GM18505 (cell line): ENCODE measurements at regions not wholly inside any gene's neighbourhood (a gene's known extent, or its start where the extent isn't known, plus 50 kb on each side); places are given as distances from the start of the nearest gene placed in this dataset.

Experiments
- ATAC-seq: cut with Tn5 transposase; IDR thresholded peaks from one replicate; pipeline ENCODE4 v1.9.1; 2021; ENCODE audit not compliant: unreplicated experiment
- POLR2A ChIP-seq: IDR thresholded peaks from 4 replicates; pipeline ENCODE4 v1.6.1; 2011; ENCODE audit warnings: borderline replicate concordance; ENCODE audit not compliant: insufficient read depth, insufficient read length; ENCODE audit errors: extremely low read depth

DNA sequence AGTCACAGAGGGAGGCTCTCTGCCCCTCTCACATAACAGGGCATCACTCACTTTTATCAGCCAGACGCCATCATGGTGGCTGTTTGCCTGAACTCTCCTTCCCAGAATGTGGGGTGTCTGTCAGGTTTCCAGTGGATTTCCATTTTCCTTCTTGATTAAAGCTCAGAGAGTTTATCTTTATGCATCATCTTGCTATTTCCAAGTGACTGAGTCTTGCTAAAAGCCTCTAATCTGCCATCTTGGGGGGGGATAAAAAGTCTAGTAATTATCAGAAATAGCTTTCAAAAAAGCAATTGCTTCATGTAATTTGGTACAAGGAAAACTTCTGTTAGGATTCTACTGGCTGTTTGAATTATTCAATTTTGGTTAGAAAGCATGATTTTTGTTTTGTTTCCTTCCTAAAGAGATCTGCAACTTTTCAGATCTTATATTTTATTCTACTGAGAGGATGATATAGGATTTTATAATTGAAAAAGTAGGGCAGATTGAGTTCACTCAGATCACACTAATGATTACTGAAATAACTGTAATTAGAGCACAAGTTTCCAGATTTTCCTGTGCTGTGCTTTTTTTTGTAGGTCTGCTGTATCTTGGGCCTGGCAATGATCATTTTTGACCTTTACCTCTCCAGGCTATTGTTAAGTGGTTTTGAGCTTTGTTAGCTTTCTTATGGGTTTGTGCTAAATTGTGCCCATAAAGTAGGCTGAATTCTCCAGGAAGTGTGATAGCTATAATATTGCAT is 661.5 kb downstream of the TLE4 start:
- no peak for ATAC-seq
- no peak for TF ChIP-seq POLR2A

GRCh38 chr9:80231318-80232236 is 659.8 kb downstream of the TLE4 start:
- no peak for TF ChIP-seq POLR2A
- no peak for ATAC-seq

DNA sequence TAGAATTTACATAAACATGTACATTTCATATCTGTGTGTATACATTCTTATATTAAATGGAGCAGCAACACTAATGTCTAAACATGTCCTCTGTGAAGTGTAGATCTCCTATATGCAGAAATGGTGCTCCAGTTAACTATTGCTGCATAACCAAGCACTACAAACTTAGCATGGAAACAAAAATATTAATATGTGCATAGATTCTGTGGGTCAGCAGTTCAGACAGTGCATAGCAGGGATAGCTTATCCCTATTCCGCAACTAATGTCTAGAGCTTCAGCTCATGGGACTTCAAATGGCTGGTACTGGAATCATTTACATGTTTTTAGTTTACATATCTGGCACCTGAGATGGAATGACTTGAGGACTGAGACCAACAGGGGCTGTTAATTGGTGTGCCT is 652.1 kb downstream of the TLE4 start:
- no peak for TF ChIP-seq POLR2A
- ATAC-seq: no peak

DNA sequence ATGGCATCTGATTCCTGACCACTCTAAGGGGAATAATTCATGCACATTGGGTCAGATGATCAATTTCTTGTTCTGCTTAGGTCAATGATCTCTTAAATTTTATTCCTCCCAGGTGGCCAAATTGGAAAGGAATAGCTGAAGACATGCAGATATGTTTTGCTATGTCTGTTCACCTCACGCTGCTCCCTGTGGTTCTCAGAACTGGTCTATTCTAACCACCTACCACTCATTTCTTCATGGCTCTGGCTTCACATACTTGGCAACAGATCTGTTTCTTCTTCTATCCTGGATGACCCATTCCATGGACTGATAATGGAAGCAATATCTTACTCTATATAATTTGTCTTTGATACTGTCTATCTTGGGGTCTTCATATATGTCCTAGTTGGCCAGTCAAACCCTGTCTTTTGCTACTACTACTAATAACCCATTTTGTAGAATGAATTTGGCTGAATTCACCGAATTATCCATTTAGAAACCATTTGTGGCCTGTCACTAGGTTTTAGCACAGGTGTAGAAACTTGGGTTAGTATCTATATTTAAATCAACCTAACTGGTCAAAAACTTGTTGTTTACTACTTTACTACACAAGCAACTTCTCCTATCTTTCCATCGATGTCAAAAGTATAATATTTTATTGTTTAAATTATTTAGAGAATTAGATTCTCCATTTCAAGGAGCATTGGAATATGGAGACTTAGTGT is 650.9 kb downstream of the TLE4 start:
- no peak for TF ChIP-seq POLR2A
- ATAC-seq: no peak

DNA sequence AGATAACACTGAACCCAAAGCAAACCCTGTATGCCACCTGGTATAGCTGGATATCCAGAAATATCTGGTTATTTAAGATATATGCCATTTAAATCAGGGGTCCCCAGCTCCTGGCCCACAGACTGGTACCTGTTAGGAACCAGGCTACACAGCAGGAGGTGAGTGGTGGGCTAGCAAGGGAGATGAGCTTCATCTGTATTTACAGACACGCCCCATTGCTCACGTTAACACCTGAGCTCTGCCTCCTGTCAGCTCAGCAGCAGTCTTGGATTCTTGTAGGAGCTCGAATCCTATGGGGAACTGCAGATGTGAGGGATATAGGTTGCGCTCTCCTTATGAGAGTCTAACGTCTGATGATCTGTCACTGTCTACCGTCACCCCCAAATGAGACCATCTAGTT is 646.6 kb downstream of the TLE4 start:
- TF ChIP-seq POLR2A: no peak

GRCh38 chr9:80213613-80214012 is 641.8 kb downstream of the TLE4 start:
- no peak for ATAC-seq
- TF ChIP-seq POLR2A: no peak

More for the DNA sequence above, 646.6 kb downstream of the TLE4 start:
- no peak for ATAC-seq

DNA sequence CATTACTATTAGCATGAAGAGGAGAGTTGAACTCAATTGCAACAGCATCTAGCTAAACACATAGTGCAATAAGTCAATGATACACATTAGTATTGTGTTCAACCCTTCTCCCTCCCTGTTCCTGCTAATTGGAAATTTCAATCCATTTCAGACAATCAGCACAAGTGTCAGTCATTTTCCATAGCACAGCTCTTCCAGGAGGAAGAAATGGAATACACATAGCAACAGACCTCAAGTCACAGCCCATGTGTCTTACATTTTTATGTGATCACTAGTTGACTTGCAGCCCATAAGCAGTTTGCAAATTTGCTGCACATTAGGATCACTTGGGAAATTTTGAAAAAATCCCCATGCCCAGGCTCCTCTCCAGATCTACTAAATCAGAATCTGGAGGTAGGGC is 636.9 kb downstream of the TLE4 start:
- TF ChIP-seq POLR2A: no peak
- ATAC-seq: no peak

DNA sequence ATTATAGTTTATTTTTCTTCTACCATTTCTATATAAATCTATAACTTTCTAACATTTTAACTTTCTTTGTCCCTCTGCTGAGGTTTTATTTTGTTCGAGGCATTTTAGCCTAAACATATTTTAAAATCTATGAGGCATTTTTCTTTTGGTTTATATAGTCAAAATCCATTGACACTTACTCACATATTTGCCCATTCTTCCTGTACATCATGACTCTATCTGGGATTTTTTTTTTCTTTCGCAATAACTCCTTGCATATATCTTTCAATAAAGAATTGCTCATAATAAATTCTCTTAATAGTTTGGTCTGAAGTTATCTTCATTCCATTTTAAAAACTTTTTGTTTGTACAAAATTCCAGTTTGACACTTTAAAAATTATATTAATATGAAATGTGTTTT is 632.3 kb downstream of the TLE4 start:
- no peak for TF ChIP-seq POLR2A
- no peak for ATAC-seq

GRCh38 chr9:80197661-80198060 is 625.9 kb downstream of the TLE4 start:
- no peak for TF ChIP-seq POLR2A
- ATAC-seq: no peak

DNA sequence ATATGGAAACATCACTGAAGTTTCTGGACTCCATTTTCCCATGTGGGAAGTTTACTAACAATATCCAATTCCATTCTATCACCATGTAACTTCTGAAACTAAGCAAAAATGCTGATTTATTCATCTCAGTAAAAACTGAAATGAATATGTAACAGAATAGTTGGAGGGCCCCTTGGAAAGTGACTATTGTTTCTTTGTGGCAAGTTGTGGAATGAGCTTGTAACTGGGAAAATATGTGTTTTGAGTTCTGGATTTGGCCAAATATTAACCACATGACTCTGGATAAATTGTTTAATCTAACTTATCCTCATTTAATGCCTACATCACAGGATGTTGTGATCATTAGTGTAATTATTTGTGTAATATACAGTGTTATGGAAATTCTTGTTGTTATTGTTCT is 619.3 kb downstream of the TLE4 start:
- TF ChIP-seq POLR2A: no peak
- ATAC-seq: no peak

GRCh38 chr9:80188579-80188978 is 616.8 kb downstream of the TLE4 start:
- no peak for TF ChIP-seq POLR2A
- no peak for ATAC-seq

DNA sequence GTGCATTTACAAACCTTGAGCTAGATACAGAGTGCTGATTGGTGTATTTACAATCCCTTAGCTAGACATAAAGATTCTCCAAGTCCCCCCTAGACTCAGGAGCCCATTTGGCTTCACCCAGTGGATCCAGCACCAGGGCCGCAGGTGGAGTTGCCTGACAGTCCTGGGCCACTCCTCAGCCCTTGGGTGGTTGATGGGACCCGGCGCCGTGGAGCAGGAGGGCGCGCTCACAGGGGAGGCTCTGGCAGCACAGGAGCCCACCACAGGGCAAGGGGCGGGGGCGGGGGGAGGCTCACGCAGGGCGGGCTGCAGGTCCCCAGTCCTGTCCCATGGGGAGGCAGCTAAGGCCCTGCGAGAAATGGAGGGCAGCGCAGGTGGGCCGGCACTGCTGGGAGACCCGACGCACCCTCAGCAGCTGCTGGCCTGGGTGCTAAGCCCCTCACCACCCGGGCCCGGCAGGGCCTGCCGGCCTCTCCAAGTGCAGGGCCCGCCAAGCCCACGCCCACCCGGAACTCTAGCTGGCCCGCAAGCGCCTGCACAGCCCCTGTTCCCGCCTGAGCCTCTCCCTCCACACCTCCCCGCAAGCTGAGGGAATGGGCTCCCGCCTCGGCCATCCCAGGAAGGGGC is 613.5 kb downstream of the TLE4 start:
- no peak for ATAC-seq
- TF ChIP-seq POLR2A: no peak

GRCh38 chr9:80177949-80178480 is 606.2 kb downstream of the TLE4 start:
- ATAC-seq: no peak
- no peak for TF ChIP-seq POLR2A
